HepG2 (cell line): ENCODE measurements at regions not wholly inside any gene's neighbourhood (a gene's known extent, or its start where the extent isn't known, plus 50 kb on each side); places are given as distances from the start of the nearest gene placed in this dataset.
A peak's percentile ranks its signal among the peaks of the same experiment; 100 is the strongest.

Experiments used
- CHD2 ChIP-seq: IDR thresholded peaks from 2 replicates; pipeline ENCODE4 v1.6.1; 2011; ENCODE audit warnings: low read depth, low read length, improper control_type of control experiment
- CTCF ChIP-seq: sonication (generic); formaldehyde crosslinking; IDR thresholded peaks from 2 replicates; pipeline ENCODE4 v1.5.0; 2020; ENCODE audit warnings: mild to moderate bottlenecking, missing genetic modification reagents, moderate library complexity
- DZIP1 ChIP-seq: sonication (generic); formaldehyde crosslinking; IDR thresholded peaks from 2 replicates; pipeline ENCODE4 v1.5.0; 2020; ENCODE audit warnings: mild to moderate bottlenecking, missing genetic modification reagents
- EZH2 ChIP-seq: conservative IDR thresholded peaks from 2 replicates; pipeline ENCODE4 v1.6.1; 2012; ENCODE audit warnings: mild to moderate bottlenecking, low read depth, low read length, moderate library complexity
- FOXM1 ChIP-seq: sonication (generic); formaldehyde crosslinking; IDR thresholded peaks from 2 replicates; pipeline ENCODE4 v1.5.0; 2020; ENCODE audit warnings: missing genetic modification reagents
- HNF4A ChIP-seq: sonication (generic); formaldehyde crosslinking; IDR thresholded peaks from 2 replicates; pipeline ENCODE4 v1.4.0; 2020; ENCODE audit warnings: missing genetic modification reagents
- KLF16 ChIP-seq, 2 experiments: sonication (generic) in 1 of 2; formaldehyde crosslinking in 1 of 2; IDR thresholded peaks; 2 replicates each; pipeline versions ENCODE4 v1.6.1 to v1.8.0; 2016 to 2023; ENCODE audit warnings: missing genetic modification reagents in 2 of 2, missing compliant biosample characterization in 1 of 2
- NFE2L2 ChIP-seq: fragments of 150-350 bp; IDR thresholded peaks from 2 replicates; pipeline ENCODE4 v1.6.1; 2014; ENCODE audit warnings: low read length
- NR2C2 ChIP-seq: sonication (generic); formaldehyde crosslinking; IDR thresholded peaks from 2 replicates; pipeline ENCODE4 v1.4.0; 2020; ENCODE audit warnings: missing genetic modification reagents, mild to moderate bottlenecking, moderate library complexity, borderline replicate concordance
- PAX8 ChIP-seq: sonication (generic); formaldehyde crosslinking; IDR thresholded peaks from 2 replicates; pipeline ENCODE4 v1.8.0; 2022; ENCODE audit warnings: mild to moderate bottlenecking, missing genetic modification reagents, borderline replicate concordance
- RAD21 ChIP-seq: fragments of 450-650 bp; formaldehyde crosslinking; IDR thresholded peaks from 2 replicates; pipeline ENCODE4 v1.5.0; 2020; ENCODE audit warnings: mild to moderate bottlenecking
- SRF ChIP-seq: IDR thresholded peaks from 2 replicates; pipeline ENCODE4 v1.6.1; 2011; ENCODE audit warnings: mild to moderate bottlenecking, low read depth, low read length, moderate library complexity
- ZNF333 ChIP-seq: sonication (generic); formaldehyde crosslinking; IDR thresholded peaks from 2 replicates; pipeline ENCODE4 v1.4.0; 2020; ENCODE audit warnings: mild to moderate bottlenecking, missing genetic modification reagents, borderline replicate concordance

GRCh38 chr1:73839922-73840321 is 358.1 kb downstream of the LRRIQ3 start:
- TF ChIP-seq HNF4A (CRISPR knock-in tag) = no peak
- no peak for TF ChIP-seq EZH2
- TF ChIP-seq FOXM1 (CRISPR knock-in tag) = no peak
- TF ChIP-seq NR2C2 = no peak
- TF ChIP-seq ZNF333 (CRISPR knock-in tag) = no peak
- no peak for TF ChIP-seq RAD21 (CRISPR knock-in tag)
- TF ChIP-seq NFE2L2 = no peak
- TF ChIP-seq SRF = no peak
- TF ChIP-seq PAX8 = no peak
- TF ChIP-seq CTCF (CRISPR knock-in tag) = peak; percentile 41; the same call in 1 of the 2 replicates
- no peak for TF ChIP-seq DZIP1 (CRISPR knock-in tag)
- no peak for TF ChIP-seq CHD2
- no peak for TF ChIP-seq KLF16 (CRISPR knock-in tag; IDR thresholded peaks at IDR 0.05)
